ENCODE measurements at regions not wholly inside any gene's neighbourhood (a gene's known extent, or its start where the extent isn't known, plus 50 kb on each side); places are given as distances from the start of the nearest gene placed in this dataset.

GRCh38 chrX:20322887-20323286, 56.2 kb upstream of the RPS6KA3 start:
- no peak overlapping the region for H3K4me3 Mint-ChIP-seq
- peaks cover 4% of the 10 kb centered on the region for H3K4me1 Mint-ChIP-seq
- ATAC-seq = no peak
- POLR2A ChIA-PET = no interaction called here
- TF ChIP-seq FOXP1 (CRISPR knock-in tag; IDR thresholded peaks at IDR 0.05; ENCODE audit: borderline replicate concordance) (no peak), ELF4 (CRISPR knock-in tag; IDR thresholded peaks at IDR 0.05; ENCODE audit: low read depth) (no peak), ZNF219 (CRISPR knock-in tag; IDR thresholded peaks at IDR 0.05; ENCODE audit: borderline replicate concordance) (no peak), ETV6 (CRISPR knock-in tag; IDR thresholded peaks at IDR 0.05) (no peak), TEAD4 (CRISPR knock-in tag; IDR thresholded peaks at IDR 0.05) (no peak), FOXJ3 (CRISPR knock-in tag; IDR thresholded peaks at IDR 0.05; ENCODE audit: borderline replicate concordance) (no peak), NR2C2 (CRISPR knock-in tag; IDR thresholded peaks at IDR 0.05) (no peak), ATF3 (CRISPR knock-in tag; conservative IDR thresholded peaks at IDR 0.05) (no peak), ZBTB21 (CRISPR knock-in tag; IDR thresholded peaks at IDR 0.05; ENCODE audit: borderline replicate concordance) (no peak), ZNF121 (CRISPR knock-in tag; IDR thresholded peaks at IDR 0.05) (no peak)
- TF ChIP-seq, protein P1, sequence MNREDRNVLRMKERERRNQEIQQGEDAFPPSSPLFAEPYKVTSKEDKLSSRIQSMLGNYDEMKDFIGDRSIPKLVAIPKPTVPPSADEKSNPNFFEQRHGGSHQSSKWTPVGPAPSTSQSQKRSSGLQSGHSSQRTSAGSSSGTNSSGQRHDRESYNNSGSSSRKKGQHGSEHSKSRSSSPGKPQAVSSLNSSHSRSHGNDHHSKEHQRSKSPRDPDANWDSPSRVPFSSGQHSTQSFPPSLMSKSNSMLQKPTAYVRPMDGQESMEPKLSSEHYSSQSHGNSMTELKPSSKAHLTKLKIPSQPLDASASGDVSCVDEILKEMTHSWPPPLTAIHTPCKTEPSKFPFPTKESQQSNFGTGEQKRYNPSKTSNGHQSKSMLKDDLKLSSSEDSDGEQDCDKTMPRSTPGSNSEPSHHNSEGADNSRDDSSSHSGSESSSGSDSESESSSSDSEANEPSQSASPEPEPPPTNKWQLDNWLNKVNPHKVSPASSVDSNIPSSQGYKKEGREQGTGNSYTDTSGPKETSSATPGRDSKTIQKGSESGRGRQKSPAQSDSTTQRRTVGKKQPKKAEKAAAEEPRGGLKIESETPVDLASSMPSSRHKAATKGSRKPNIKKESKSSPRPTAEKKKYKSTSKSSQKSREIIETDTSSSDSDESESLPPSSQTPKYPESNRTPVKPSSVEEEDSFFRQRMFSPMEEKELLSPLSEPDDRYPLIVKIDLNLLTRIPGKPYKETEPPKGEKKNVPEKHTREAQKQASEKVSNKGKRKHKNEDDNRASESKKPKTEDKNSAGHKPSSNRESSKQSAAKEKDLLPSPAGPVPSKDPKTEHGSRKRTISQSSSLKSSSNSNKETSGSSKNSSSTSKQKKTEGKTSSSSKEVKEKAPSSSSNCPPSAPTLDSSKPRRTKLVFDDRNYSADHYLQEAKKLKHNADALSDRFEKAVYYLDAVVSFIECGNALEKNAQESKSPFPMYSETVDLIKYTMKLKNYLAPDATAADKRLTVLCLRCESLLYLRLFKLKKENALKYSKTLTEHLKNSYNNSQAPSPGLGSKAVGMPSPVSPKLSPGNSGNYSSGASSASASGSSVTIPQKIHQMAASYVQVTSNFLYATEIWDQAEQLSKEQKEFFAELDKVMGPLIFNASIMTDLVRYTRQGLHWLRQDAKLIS (CRISPR knock-in tag; IDR thresholded peaks at IDR 0.05; ENCODE audit: borderline replicate concordance) = no peak
- TF ChIP-seq, protein P2, sequence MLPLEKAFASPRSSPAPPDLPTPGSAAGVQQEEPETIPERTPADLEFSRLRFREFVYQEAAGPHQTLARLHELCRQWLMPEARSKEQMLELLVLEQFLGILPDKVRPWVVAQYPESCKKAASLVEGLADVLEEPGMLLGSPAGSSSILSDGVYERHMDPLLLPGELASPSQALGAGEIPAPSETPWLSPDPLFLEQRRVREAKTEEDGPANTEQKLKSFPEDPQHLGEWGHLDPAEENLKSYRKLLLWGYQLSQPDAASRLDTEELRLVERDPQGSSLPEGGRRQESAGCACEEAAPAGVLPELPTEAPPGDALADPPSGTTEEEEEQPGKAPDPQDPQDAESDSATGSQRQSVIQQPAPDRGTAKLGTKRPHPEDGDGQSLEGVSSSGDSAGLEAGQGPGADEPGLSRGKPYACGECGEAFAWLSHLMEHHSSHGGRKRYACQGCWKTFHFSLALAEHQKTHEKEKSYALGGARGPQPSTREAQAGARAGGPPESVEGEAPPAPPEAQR (CRISPR knock-in tag; IDR thresholded peaks at IDR 0.05) = no peak
- TF ChIP-seq, protein P3, sequence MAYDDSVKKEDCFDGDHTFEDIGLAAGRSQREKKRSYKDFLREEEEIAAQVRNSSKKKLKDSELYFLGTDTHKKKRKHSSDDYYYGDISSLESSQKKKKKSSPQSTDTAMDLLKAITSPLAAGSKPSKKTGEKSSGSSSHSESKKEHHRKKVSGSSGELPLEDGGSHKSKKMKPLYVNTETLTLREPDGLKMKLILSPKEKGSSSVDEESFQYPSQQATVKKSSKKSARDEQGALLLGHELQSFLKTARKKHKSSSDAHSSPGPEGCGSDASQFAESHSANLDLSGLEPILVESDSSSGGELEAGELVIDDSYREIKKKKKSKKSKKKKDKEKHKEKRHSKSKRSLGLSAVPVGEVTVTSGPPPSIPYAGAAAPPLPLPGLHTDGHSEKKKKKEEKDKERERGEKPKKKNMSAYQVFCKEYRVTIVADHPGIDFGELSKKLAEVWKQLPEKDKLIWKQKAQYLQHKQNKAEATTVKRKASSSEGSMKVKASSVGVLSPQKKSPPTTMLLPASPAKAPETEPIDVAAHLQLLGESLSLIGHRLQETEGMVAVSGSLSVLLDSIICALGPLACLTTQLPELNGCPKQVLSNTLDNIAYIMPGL (CRISPR knock-in tag; IDR thresholded peaks at IDR 0.05) = no peak
- TF ChIP-seq, protein P4, sequence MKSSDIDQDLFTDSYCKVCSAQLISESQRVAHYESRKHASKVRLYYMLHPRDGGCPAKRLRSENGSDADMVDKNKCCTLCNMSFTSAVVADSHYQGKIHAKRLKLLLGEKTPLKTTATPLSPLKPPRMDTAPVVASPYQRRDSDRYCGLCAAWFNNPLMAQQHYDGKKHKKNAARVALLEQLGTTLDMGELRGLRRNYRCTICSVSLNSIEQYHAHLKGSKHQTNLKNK (CRISPR knock-in tag; IDR thresholded peaks at IDR 0.05) = no peak
- CTCF ChIA-PET = no interaction called here
- H3K9me3 Mint-ChIP-seq = no peaks in the 10 kb centered on the region
- no peaks in the 10 kb centered on the region for H3K36me3 Mint-ChIP-seq
- peaks cover 28% of the 10 kb centered on the region for H3K27me3 Mint-ChIP-seq (ENCODE audit: low read depth)
- no peak for DNase-seq (ENCODE audit: low spot score)
- no peak overlapping the region for H3K27ac Mint-ChIP-seq

GRCh38 chrX:20320461-20321159, 53.9 kb upstream of the RPS6KA3 start:
- POLR2A ChIA-PET = no interaction called here
- TF ChIP-seq GABPB1 (CRISPR knock-in tag; IDR thresholded peaks at IDR 0.05) (peak; percentile 33; the same call in 1 of the 2 replicates), ZNF671 (CRISPR knock-in tag; IDR thresholded peaks at IDR 0.05) (no peak)
- TF ChIP-seq, protein P1 (CRISPR knock-in tag; IDR thresholded peaks at IDR 0.05; ENCODE audit: borderline replicate concordance) = no peak
- CTCF ChIA-PET = no interaction called here
- DNase-seq (ENCODE audit: low spot score) (no peak), ATAC-seq (no peak)
- no peak overlapping the region for H3K27ac Mint-ChIP-seq
- no peaks in the 10 kb centered on the region for H3K9me3 Mint-ChIP-seq
- no peaks in the 10 kb centered on the region for H3K36me3 Mint-ChIP-seq
- peaks cover 11% of the 10 kb centered on the region for H3K27me3 Mint-ChIP-seq (ENCODE audit: low read depth)
- H3K4me3 Mint-ChIP-seq = no peak overlapping the region
- peaks cover 4% of the 10 kb centered on the region for H3K4me1 Mint-ChIP-seq

All from WTC11 (cell line).